ENCODE measurements at regions not wholly inside any gene's neighbourhood (a gene's known extent, or its start where the extent isn't known, plus 50 kb on each side); places are given as distances from the start of the nearest gene placed in this dataset.

DNA sequence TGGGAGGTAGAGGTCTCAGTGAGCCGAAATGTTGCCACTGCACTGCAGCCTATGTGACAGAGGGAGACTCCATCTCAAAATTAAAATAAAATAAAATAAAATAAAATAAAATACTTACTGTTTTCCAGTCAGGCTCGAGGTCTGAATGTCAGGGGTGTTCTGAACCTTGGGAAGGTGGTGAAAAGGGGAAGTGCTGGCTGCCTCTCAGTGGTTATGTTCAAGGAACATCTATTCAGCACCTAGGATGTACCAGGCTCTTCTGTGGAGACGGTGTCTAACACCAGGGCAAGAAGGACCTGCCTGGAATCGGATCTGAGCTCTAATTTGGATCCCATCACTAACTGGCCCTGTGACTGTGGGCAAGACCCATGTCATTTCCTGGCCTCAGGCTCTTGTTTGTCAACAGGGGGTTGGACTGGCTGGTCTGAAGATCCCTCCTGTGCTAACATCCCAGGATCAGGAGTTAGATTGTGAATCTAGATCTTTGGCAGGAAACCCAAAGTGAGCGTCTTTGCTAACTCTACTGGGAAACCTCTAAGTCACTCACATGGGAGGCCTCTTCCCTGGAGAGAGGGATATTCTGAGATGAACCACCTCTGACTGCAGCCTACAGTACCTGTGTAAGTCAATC lies 63.4 kb upstream of the SIRPG start:
- no peak for TF ChIP-seq KDM2A (CRISPR knock-in tag; IDR thresholded peaks at IDR 0.05; ENCODE audit: borderline replicate concordance, low read depth)
- no peak for TF ChIP-seq POLR2A (IDR thresholded peaks at IDR 0.05; ENCODE audit: insufficient read depth in 1 of 2, low read depth in 2 of 2, low read length in 2 of 2)
- no peak for TF ChIP-seq TRIM24 (CRISPR knock-in tag; IDR thresholded peaks at IDR 0.05)

Data from HepG2 (cell line).